ENCODE measurements at regions not wholly inside any gene's neighbourhood (a gene's known extent, or its start where the extent isn't known, plus 50 kb on each side); places are given as distances from the start of the nearest gene placed in this dataset.

- TF ChIP-seq HMG20B (CRISPR knock-in tag; conservative IDR thresholded peaks at IDR 0.05) (no peak), ZFY (CRISPR knock-in tag; IDR thresholded peaks at IDR 0.05) (no peak), SAP130 (CRISPR knock-in tag; IDR thresholded peaks at IDR 0.05; ENCODE audit: low read depth) (peak; percentile 79), CREB1 (IDR thresholded peaks at IDR 0.05) (no peak), CREB1 (CRISPR knock-in tag; IDR thresholded peaks at IDR 0.05) (no peak), ZNF530 (CRISPR knock-in tag; IDR thresholded peaks at IDR 0.05; ENCODE audit: low read depth) (no peak), RCOR2 (CRISPR knock-in tag; IDR thresholded peaks at IDR 0.05) (peak; percentile 75), ARNTL (CRISPR knock-in tag; IDR thresholded peaks at IDR 0.05) (no peak), ZNF33B (CRISPR knock-in tag; IDR thresholded peaks at IDR 0.05) (no peak), ATF7 (IDR thresholded peaks at IDR 0.05) (peak; percentile 72), ATF7 (CRISPR knock-in tag; IDR thresholded peaks at IDR 0.05) (peak; percentile 97), ZNF124 (CRISPR knock-in tag; IDR thresholded peaks at IDR 0.05) (no peak), FOXP1 (IDR thresholded peaks at IDR 0.05) (no peak), FOXP1 (CRISPR knock-in tag; IDR thresholded peaks at IDR 0.05) (peak; percentile 31; the same call in 1 of the 2 replicates), TBX3 (IDR thresholded peaks at IDR 0.05; ENCODE audit: borderline replicate concordance) (no peak), ZMAT5 (CRISPR knock-in tag; IDR thresholded peaks at IDR 0.05; ENCODE audit: borderline replicate concordance, low read depth) (no peak), E2F1 (CRISPR knock-in tag; IDR thresholded peaks at IDR 0.05) (no peak), CREM (IDR thresholded peaks at IDR 0.05) (peak; percentile 45; the same call in 1 of the 2 replicates), CREM (CRISPR knock-in tag; IDR thresholded peaks at IDR 0.05) (no peak), ZBTB3 (CRISPR knock-in tag; IDR thresholded peaks at IDR 0.05; ENCODE audit: borderline replicate concordance, low read depth) (no peak), POGK (CRISPR knock-in tag; conservative IDR thresholded peaks at IDR 0.05) (0 out of 2 replicates have a peak, but pooled peaks have one; percentile 51), USF2 (IDR thresholded peaks at IDR 0.05; ENCODE audit: low read depth, low read length) (no peak), USF2 (CRISPR knock-in tag; IDR thresholded peaks at IDR 0.05; ENCODE audit: borderline replicate concordance) (no peak), ZNF775 (CRISPR knock-in tag; IDR thresholded peaks at IDR 0.05; ENCODE audit: borderline replicate concordance) (no peak), ZFP90 (CRISPR knock-in tag; IDR thresholded peaks at IDR 0.05; ENCODE audit: borderline replicate concordance) (no peak), ZFP1 (CRISPR knock-in tag; IDR thresholded peaks at IDR 0.05) (0 out of 2 replicates have a peak, but pooled peaks have one; percentile 33), BRCA1 (CRISPR knock-in tag; IDR thresholded peaks at IDR 0.05) (no peak), MYC (CRISPR knock-in tag; IDR thresholded peaks at IDR 0.05; ENCODE audit: borderline replicate concordance) (no peak), KDM4B (CRISPR knock-in tag; IDR thresholded peaks at IDR 0.05) (0 out of 2 replicates have a peak, but pooled peaks have one; percentile 44), ZNF205 (CRISPR knock-in tag; IDR thresholded peaks at IDR 0.05) (no peak)
These were observed 92.0 kb downstream of the C9orf152 start (continued) for GRCh38 chr9:110115826-110116542.
